ENCODE measurements at regions not wholly inside any gene's neighbourhood (a gene's known extent, or its start where the extent isn't known, plus 50 kb on each side); places are given as distances from the start of the nearest gene placed in this dataset.
"Not testable (repeated sequence)": the region's sequence is repeated elsewhere in the genome, so short reads cannot be mapped to it uniquely, and the experiment has no call there.

- DNase-seq (ENCODE audit: low spot score) = no peak
These were observed 410.8 kb upstream of the MCTP2 start for GRCh38 chr15:93820566-93820965.

GRCh38 chr15:93819826-93820225 lies 411.5 kb upstream of the MCTP2 start:
- no peak for DNase-seq (ENCODE audit: low spot score)

GRCh38 chr15:93816815-93817214 lies 414.5 kb upstream of the MCTP2 start:
- DNase-seq (ENCODE audit: low spot score) = no peak

GRCh38 chr15:93811305-93811704 lies 420.1 kb upstream of the MCTP2 start:
- DNase-seq (ENCODE audit: low spot score) = no peak

- DNase-seq (ENCODE audit: low spot score) = no peak
These were observed 421.8 kb upstream of the MCTP2 start for GRCh38 chr15:93809516-93809915.

GRCh38 chr15:93803421-93804152 lies 427.8 kb upstream of the MCTP2 start:
- peak; percentile 49 for DNase-seq (ENCODE audit: low spot score)

- DNase-seq (ENCODE audit: low spot score) = peak; percentile 6
These were observed 430.2 kb upstream of the MCTP2 start for GRCh38 chr15:93801206-93801605.

GRCh38 chr15:93800805-93801204 lies 430.6 kb upstream of the MCTP2 start:
- DNase-seq (ENCODE audit: low spot score) = no peak

GRCh38 chr15:93789441-93789840 lies 441.9 kb upstream of the MCTP2 start:
- DNase-seq (ENCODE audit: low spot score) = no peak

- DNase-seq (ENCODE audit: low spot score) = no peak
These were observed 451.3 kb upstream of the MCTP2 start for GRCh38 chr15:93780073-93780472.

- no peak for DNase-seq (ENCODE audit: low spot score)
These were observed 452.0 kb upstream of the MCTP2 start for GRCh38 chr15:93779341-93779740.

- DNase-seq (ENCODE audit: low spot score) = no peak
These were observed 459.9 kb upstream of the MCTP2 start for GRCh38 chr15:93771196-93772030.

- no peak for DNase-seq (ENCODE audit: low spot score)
These were observed 460.6 kb upstream of the MCTP2 start for GRCh38 chr15:93770788-93771187.

- DNase-seq (ENCODE audit: low spot score) = no peak
These were observed 469.3 kb upstream of the MCTP2 start for GRCh38 chr15:93762036-93762435.

GRCh38 chr15:93759629-93760028 lies 471.7 kb upstream of the MCTP2 start:
- DNase-seq (ENCODE audit: low spot score) = no peak

GRCh38 chr15:93758824-93759223 lies 472.5 kb upstream of the MCTP2 start:
- no peak for DNase-seq (ENCODE audit: low spot score)

- DNase-seq (ENCODE audit: low spot score) = no peak
These were observed 482.7 kb upstream of the MCTP2 start for GRCh38 chr15:93748710-93749109.

GRCh38 chr15:93734976-93735375 lies 496.4 kb upstream of the MCTP2 start:
- DNase-seq (ENCODE audit: low spot score) = not testable (repeated sequence)

- no peak for DNase-seq (ENCODE audit: low spot score)
These were observed 500.6 kb upstream of the MCTP2 start for GRCh38 chr15:93730724-93731123.

- no peak for DNase-seq (ENCODE audit: low spot score)
These were observed 509.2 kb upstream of the MCTP2 start for GRCh38 chr15:93722165-93722564.

- DNase-seq (ENCODE audit: low spot score) = no peak
These were observed 510.8 kb upstream of the MCTP2 start for GRCh38 chr15:93720607-93721006.

GRCh38 chr15:93719921-93720351 lies 511.4 kb upstream of the MCTP2 start:
- DNase-seq (ENCODE audit: low spot score) = no peak

GRCh38 chr15:93716615-93717231 lies 514.6 kb upstream of the MCTP2 start:
- no peak for DNase-seq (ENCODE audit: low spot score)
